ENCODE measurements at regions not wholly inside any gene's neighbourhood (a gene's known extent, or its start where the extent isn't known, plus 50 kb on each side); places are given as distances from the start of the nearest gene placed in this dataset.

GRCh38 chr5:29122306-29122705, 2071.2 kb upstream of the CDH6 start:
- no peak for DNase-seq

- DNase-seq = no peak
Measured at GRCh38 chr5:29114331-29114768, 2076.0 kb upstream of the CDH9 start.

GRCh38 chr5:29113516-29113915, 2075.1 kb upstream of the CDH9 start:
- no peak for DNase-seq

GRCh38 chr5:29099585-29099984, 2061.2 kb upstream of the CDH9 start:
- DNase-seq = no peak

GRCh38 chr5:29089591-29090130, 2051.3 kb upstream of the CDH9 start:
- no peak for DNase-seq

- DNase-seq = no peak
Measured at GRCh38 chr5:29085142-29085541, 2046.8 kb upstream of the CDH9 start.

- no peak for DNase-seq
Measured at GRCh38 chr5:29079771-29080170, 2041.4 kb upstream of the CDH9 start.

GRCh38 chr5:29077451-29077850, 2039.1 kb upstream of the CDH9 start:
- DNase-seq = no peak

- no peak for DNase-seq
Measured at GRCh38 chr5:29069104-29069402, 2030.7 kb upstream of the CDH9 start.

- no peak for DNase-seq
Measured at GRCh38 chr5:29061381-29061780, 2023.0 kb upstream of the CDH9 start.

- DNase-seq = no peak
Measured at GRCh38 chr5:29054694-29055093, 2016.3 kb upstream of the CDH9 start.

GRCh38 chr5:29054282-29054681, 2015.9 kb upstream of the CDH9 start:
- no peak for DNase-seq

- no peak for DNase-seq
Measured at GRCh38 chr5:29051509-29051908, 2013.1 kb upstream of the CDH9 start.

GRCh38 chr5:29042152-29042551, 2003.8 kb upstream of the CDH9 start:
- DNase-seq = no peak

GRCh38 chr5:29040404-29040803, 2002.0 kb upstream of the CDH9 start:
- DNase-seq = no peak

- DNase-seq = no peak
Measured at GRCh38 chr5:29039994-29040393, 2001.6 kb upstream of the CDH9 start.

- no peak for DNase-seq
Measured at GRCh38 chr5:29037716-29038115, 1999.3 kb upstream of the CDH9 start.

GRCh38 chr5:29024052-29024451, 1985.7 kb upstream of the CDH9 start:
- DNase-seq = no peak

- no peak for DNase-seq
Measured at GRCh38 chr5:29023541-29023940, 1985.2 kb upstream of the CDH9 start.

- no peak for DNase-seq
Measured at GRCh38 chr5:29017501-29017900, 1979.1 kb upstream of the CDH9 start.

- DNase-seq = no peak
Measured at GRCh38 chr5:29016067-29016466, 1977.7 kb upstream of the CDH9 start.

GRCh38 chr5:29015523-29015922, 1977.1 kb upstream of the CDH9 start:
- DNase-seq = no peak

GRCh38 chr5:29005386-29005785, 1967.0 kb upstream of the CDH9 start:
- DNase-seq = no peak

- no peak for DNase-seq
Measured at GRCh38 chr5:29002481-29002880, 1964.1 kb upstream of the CDH9 start.

GRCh38 chr5:29001666-29002065, 1963.3 kb upstream of the CDH9 start:
- DNase-seq = no peak

GRCh38 chr5:28984639-28985038, 1946.3 kb upstream of the CDH9 start:
- no peak for DNase-seq
